ENCODE measurements at regions not wholly inside any gene's neighbourhood (a gene's known extent, or its start where the extent isn't known, plus 50 kb on each side); places are given as distances from the start of the nearest gene placed in this dataset.
"Not testable (repeated sequence)": the region's sequence is repeated elsewhere in the genome, so short reads cannot be mapped to it uniquely, and the experiment has no call there.

DNA sequence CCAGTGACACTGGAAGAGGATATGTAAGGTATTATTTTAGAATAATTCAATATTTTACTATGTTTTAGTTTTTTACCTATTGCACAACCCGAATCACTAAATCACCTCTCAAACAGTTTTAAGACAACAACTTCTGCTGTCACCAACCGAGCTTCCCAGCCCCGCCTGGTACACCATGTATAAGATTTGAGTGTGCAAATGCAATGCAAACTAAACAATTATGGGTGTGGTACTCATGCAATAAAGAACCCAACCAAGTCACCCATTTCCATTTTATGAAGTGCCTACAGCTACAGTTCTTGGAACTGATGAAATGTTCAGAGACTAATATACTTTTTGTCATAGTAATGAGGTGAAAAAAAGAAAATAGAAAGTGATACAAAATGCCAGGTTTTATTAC is 256.2 kb downstream of the TAFA4 start:
- DNase-seq = no peak

DNA sequence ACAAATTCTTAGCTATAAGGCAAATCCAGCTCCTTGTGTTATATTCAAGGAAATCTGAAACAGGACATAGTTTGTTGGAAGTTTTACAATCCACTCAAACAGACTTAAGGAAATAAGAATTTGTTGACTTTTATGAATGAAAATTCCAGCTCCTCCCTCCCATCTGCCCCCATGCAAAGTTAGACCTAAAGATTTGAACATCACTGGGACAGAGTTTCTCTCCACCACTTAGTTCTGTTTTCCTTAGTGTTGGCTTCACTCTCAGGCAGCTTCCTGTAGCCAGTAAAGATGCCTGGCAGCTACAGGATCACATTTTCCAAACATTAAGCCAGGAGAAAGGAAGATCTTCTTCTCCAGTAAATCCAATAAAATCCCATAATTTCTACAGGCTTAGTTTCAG is 265.0 kb downstream of the TAFA4 start:
- no peak for DNase-seq

DNA sequence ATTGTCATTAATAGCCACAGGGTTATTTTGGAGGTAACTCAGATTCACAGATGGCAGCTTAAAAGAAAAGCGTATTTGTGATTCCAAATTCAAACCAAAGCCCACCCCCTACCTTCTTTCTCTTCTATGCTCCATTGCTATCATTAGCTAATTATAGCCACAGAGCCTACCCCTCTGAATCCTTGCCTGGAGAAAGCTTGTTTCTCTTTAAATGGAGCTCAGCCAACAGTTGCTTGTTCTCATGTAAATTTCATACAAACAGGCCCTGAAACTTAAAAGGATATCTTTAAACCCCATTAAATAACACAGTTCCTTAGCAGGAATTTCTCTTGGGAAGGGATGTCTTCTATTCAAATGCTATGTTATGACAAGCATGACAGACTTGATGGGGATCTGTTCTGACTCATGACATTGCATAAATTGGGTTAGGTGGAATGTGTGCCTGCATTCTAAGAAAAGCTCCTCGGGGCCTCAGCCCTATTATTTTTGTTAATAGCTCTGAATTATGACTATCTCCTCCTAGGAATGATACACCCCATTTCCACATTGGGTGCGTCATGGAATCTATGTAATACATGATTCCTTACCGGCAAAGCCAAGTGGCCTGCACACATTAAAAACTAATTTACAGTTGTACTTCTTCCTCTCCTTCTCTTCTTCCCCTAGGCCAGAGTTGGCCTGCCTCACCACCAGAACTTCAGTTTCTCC is 265.8 kb downstream of the TAFA4 start:
- no peak for DNase-seq

DNA sequence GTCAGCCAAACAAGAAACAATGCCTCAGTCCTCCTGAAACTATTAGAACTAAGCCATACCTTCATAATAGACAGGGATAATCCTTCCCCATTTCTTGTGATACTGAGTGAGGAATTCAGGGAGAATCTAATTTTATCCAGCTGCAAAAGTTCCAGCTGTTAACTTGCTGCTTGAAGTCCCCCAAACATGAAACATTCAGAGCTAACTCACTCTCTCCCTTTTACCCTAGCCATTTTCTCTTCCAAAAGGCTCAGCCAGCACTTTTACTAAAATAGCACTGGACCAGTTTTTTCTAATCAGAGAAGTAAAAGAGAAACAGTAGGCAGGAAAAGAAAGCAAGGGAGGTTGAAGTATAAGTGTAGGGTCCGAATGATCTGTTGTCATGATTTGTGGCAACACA is 268.1 kb downstream of the TAFA4 start:
- no peak for DNase-seq

DNA sequence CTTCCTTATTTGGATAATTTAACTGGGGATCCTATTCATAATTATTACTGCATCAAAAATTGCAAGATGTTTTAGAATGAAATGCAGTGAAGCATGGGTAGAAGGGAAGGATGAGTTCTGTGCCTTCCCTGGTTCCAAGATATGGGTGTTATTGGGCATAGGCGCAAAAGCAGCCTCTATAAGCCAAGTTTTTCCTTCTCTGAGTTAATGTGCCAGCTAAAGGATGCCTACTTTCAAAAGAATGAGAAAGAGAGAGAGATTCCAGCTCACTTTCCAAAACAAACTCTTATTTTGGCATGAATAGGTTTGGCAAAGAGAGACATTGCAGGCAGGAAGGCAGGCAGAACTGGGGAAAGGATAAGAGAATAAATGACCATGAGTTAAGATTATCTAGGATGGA is 270.2 kb downstream of the TAFA4 start:
- no peak for DNase-seq

DNA sequence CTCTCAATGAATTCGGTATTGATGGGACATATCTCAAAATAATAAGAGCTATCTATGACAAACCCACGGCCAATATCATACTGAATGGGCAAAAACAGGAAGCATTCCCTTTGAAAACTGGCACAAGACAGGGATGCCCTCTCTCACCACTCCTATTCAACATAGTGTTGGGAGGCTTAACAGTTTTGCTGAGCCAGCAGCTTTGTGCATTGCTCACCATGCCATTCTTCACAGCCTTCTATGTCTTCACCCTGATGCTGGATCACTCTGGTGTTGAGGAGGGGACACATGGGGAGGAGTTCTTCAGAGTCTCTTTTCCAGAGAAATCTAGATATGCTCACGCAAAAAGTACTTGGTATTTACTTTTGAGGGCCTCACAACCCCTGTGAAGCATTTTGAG is 281.7 kb downstream of the TAFA4 start:
- DNase-seq = not testable (repeated sequence)

DNA sequence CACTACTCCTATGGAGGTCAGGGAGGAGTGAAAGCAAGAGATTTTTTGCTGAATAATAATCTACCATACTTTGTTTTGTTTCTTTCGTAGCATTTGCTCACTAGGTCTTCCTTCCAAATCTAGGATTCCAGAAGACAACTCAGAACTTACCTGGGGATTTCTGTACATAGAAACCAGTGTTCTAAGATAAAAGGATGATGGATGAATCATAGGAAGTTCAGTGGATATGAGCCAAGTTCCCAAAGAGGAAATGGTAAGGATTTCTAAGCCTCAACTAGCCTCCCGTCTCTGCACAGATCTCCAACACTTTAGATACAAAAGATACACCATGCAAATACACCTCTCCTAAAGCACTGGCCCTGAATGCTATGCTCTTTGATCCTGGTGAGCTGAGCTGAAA is 283.9 kb downstream of the TAFA4 start:
- DNase-seq = no peak

DNA sequence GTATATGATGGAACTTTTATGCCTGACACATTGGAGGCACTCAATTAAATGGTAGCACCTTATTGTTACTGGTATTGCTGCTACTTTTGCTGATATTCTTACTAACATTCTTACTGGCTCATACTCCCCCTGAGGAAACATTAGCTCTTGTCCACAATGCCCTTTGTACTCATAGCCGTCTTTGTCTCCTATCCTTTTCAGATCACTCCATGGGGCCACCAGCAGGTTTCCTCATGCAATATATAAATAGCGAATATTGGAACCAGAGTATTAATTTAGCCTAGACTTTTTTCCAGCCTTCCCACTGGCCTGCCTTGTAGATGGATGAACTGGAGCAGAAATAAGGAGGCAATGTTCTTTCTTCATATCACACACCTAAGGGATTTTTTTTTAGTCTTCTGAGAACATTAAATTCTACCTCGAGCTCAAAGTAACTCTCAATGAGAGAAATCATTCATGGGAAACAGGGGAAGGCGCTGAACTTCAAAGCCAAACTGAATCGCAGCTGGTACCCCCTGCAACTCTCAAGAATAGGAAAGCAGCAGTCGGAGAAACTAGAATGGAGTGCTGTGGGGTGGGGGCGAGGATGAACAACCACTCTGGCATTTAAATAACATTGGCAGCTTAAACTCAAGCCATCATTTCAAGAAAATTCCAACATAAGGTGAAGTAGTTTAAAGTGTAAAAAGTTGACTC is 300.3 kb downstream of the TAFA4 start:
- DNase-seq = no peak

DNA sequence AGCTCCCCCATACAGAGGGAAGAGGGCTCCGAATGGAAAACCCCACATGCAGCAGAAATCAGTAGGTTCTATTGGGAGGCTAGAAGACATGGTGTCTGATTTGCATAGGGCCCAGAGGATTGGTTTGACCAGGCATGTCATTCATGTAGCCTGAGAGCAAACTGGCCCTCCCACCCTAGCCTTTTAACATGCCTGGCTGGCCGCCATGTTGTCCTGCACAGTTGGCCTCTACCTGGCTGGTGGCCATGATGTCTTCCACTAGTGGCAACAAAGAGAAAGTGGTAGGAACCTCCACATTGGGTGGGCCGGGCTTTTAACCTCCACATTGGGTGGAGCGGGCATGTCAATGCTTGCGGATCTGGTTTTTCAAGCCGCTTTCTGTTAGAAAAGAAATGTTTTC is 312.1 kb downstream of the TAFA4 start:
- no peak for DNase-seq

DNA sequence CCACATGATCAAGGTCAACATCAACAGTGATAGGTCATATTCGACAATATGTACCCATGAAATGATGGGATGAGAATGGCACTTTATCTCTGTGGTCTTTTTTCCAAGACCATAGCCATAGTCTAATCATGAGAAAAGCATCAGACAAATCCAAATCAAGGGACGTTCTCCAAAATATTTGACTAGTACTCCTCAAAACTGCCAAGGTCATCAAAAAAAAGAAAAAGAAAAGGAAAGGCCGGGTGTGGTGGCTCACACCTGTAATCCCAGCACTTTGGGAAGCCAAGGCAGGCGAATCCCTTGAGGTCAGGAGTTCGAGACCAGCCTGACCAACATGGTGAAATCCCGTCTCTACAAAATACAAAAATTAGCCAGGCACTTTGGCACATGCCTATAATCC is 318.3 kb downstream of the TAFA4 start:
- no peak for DNase-seq

DNA sequence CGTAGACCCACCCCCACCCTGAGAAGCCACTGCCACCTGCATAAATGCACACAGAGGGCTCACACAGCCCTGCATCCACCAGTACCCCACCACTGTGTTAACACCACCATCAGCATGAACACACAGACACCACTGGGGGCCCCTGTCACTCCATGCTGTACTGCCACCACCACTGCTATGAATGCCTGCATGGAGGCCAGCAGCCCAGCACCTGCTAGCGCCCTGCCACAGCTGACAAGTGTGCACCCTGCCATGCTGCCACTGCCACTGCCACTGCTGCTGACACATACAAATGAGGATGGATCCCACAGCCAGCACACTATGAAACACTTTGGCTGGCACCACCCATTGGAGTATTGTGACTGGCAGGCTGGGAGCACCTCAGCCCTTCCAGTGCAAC is 361.0 kb downstream of the TAFA4 start:
- no peak for DNase-seq

DNA sequence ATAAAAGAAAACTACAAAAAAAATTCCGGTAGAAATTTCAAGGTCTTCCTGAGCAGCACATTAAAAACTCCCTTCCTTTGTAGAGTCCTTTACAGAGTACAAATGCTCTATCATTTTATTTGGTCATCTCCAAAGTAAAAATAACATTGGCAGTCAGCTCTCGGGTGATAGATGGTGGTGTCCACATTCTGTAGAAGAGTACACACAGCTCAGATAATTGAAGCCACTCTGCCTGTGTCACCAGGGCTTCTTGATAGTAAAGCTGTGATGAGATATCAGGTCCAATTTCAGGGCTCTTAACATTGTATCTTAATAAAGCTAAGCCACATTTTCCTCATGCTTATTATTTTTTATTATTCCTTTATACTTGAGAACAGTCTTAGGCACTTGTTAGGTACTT is 371.6 kb downstream of the TAFA4 start:
- no peak for DNase-seq

DNA sequence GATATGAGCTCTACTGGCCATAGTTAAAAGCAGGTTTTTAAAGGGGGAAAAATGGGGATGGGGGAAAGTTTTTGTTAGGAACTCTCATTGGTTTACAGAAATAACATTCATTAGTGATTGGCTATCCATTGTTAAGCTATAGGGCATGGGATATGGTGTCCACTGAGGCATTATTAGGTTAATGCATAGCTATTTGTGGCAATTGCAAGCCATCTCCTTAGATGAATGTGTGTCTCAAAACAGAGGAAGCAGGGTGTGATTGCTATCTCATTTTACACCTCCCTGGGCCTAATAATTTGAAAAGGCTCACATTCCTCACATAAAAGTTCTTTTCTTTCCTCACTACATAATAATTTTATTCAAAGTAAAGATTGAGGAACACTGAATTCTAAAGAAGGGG is 396.6 kb downstream of the TAFA4 start:
- no peak for DNase-seq

DNA sequence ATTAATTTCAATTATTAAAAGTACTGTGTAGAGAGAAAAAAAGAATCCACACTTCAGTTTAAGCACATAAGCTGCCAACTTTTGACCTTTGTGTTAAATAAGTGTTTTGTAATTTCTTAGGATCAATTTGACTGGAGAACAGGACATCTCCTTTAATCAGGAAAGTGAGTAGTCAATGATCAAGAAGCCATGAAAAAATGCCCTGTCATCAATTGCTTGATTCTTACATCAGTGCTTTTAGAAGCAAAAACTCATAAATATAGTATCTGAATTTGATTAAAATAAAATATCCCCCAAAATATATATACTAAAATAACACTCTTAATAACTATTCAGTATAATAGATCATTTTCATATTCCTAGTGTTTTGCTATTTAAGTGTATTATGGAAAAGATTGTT is 409.0 kb downstream of the TAFA4 start:
- no peak for DNase-seq

DNA sequence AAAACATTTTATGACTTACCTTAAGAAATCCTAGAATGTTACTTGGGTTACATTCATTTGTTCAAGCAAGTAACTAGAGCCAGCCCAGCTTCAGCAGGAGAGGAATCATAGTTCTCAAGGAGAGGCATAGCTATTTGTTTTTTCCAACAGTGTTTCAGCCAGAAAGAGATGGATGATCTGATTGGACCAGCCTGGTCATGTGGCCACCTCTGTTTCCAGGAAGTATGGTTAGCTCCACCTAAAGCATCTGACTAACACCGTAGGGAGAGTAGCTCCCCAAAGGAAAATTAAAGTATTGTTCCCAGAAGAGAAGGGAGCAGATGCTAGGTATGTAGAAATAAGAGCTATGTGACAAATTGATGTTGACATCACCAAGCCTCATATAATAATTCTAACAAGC is 417.1 kb downstream of the TAFA4 start:
- no peak for DNase-seq

DNA sequence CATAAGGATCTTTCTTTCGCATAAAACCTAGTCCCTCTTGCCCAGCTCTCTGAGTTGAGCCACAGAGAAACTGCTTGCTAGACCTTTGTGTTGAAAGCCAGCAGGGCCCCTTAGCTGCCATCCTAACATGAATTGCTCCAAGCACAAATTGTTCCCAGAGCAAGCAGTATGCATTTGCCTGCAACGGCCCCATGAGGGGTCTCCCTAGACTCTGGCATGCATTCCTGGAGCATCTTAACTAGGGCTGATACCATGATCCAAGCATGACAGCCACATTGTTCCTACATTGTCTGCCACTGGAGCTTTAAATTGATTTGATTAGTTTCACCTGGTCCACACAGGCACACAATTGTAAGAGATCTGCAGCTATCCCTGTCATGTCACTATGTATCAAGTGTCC is 428.1 kb downstream of the TAFA4 start:
- DNase-seq = no peak

DNA sequence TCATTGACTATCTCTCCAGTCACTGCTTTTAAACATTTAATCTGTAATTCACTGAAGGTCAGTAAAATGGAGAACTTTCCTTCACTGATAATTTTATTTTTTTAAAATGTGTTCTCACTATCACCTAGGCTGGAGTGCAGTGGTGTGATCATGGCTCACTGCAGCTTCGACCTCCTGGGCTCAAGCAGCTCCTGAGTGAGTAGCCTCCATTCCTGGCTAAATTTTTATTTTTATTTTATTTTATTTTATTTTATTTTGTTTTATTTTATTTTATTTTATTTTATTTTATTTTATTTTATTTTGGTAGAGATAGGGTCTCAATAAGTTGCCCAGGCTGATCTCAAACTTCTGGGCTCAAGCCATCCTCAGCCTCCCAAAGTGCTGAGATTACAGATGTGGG is 446.5 kb downstream of the TAFA4 start:
- DNase-seq = not testable (repeated sequence)

DNA sequence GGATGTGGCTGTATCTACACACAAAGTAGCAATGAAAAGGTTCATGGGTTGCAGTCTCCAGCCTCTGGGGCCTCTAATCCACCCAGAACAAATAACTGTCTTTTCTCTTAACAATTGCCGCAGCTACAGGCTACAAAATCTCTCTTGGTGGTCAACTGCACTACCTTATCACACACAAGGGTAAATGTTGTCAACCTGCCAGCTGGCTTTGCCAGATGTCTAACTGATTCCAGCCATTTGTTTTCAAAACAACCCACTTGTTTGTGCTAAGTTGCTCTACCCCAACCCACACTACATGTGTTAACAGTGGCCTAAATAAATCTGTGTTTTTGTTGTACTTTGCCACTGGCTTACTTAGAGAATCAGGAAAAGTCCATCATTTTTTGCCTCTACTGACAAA is 447.3 kb downstream of the TAFA4 start:
- DNase-seq = no peak

DNA sequence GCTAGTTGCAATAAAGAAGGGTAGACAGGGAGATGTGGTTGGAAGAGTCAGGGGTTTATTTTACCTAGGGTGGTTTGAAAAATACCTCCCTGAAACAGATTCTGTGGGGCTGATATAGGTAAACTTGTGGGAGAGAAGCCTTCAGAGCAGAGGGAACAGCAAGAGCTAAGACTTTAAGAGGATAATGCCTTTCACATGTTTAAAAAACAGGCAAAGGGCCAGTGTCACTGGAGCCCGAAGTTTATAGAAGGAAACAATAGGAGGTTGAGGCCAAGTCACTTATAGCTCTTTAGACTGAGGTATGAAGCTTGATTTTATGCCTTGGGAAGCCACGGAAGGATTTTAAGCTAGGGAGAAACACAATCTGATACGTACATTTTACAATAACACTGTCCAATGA is 448.7 kb downstream of the TAFA4 start:
- no peak for DNase-seq

DNA sequence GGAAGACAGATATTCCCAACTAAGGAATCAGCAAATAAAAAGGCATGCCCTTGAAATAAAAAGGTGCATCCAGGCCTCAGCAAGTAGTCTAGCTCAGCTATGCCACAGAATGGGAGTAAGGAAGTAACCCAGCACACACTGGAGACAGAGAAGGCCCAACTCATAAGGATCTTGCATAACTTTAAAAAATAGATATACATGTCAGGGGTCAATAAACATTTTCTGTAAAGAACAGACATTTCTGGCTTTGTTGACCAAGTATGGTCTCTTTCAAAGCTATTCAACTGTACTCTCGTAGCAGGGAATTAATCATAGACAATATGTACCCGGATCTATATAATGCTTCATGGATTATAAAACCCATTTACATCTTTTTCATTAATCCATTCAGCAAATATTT is 449.3 kb downstream of the TAFA4 start:
- no peak for DNase-seq

DNA sequence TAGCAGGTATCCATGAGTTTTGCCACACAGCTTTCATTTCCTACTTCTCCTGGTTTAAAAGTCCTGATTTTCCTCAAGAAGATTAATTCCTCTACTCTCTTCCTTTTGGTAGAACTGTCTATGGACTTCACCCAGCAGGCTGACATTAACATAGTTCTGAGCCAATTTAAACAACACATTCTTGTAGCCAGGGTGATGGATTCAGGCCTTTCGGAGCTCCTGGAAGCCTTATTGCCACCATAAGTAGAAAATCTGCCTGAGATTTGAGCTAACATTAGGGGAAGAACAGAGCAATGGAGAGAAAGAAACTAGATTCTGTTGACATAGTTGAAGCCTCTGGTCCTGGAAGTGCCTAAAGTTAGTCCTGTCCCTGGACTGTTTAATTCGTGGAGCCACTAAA is 449.8 kb downstream of the TAFA4 start:
- DNase-seq = no peak

DNA sequence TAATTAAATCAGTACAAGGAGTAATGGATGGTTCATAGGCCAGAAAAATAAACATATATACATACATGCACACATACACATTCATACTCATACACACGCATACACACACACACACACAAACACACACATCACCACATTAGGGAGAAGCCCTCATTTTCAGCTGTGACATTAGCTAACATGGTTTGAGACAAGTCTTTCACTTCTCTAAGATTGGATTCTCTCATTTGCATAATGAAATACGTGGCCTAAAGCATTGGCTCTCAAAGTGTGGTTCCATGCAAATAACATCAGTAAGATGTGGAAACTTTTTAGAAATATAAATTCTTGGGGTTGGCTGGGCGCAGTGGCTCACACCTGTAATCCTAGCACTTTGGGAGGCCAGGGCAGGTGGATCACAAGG is 452.6 kb downstream of the TAFA4 start:
- DNase-seq = no peak

DNA sequence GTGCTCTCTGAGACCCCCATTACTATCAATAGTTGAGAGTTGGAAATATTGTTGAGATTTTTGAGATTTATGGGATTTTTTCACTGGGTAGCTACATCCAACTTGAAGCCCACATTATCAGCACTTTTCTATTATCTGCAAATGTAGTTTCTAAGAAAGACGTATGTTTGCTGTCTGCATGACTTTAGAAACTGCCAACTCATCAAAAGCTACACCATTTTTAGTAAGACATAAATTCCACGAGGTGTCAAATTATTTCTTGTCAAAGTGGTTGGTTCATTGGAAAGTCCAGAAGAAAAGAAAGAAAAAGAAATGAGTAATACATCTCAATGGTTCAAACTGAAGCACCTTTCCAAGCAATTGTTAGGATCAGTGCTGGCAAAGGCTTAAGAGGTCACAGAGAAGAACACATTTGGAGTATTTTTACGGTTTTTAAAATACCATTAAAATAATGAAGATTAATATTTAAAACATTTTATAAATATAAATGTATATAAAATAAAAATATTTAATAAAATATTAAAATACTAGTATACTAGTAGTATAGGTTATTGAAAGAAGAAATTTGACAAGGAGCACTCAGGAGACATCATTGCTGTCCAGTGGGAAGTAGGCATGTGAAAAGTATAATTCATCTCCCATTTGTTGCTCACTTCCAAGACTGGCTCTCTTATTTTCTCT is 463.5 kb downstream of the TAFA4 start:
- DNase-seq = no peak

DNA sequence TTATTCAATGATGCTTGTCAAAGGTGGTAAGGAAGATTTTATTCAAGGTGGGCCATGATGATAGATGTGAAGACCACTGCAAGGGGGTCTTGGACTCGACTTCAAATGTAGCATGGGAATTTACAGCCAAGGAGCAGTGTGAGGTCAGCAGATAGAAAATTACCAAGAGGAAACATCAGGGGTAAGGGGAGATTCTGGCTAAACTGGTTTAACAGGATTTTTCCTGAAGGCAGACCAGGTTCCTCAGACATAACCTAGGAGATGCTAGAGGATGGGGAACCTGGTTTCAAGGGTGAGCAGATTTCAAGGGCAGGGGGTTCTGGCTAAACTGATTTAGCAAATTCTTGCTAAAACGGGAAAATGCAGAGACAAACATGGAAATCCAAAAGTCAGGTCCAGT is 464.9 kb downstream of the TAFA4 start:
- DNase-seq = no peak

Data from renal pelvis (tissue), 1 donor.